Mesenchymal stem cell (in vitro differentiated cells and primary cell): ENCODE measurements at regions not wholly inside any gene's neighbourhood (a gene's known extent, or its start where the extent isn't known, plus 50 kb on each side); places are given as distances from the start of the nearest gene placed in this dataset.

Experiments
- DNase-seq: peaks from one replicate; pipeline ENCODE4 v3.0.0-alpha.2; 2013
- H2AFZ ChIP-seq: one replicate; pipeline ENCODE4 v1.6.1; 2013; ENCODE audit warnings: low read depth, mild to moderate bottlenecking, control low read depth, inconsistent platforms, low read length, moderate library complexity
- H2AK5ac ChIP-seq: 2 replicates; pipeline ENCODE4 v1.6.1; 2013; ENCODE audit warnings: low read length, moderate library complexity, mild to moderate bottlenecking, inconsistent platforms; ENCODE audit not compliant: severe bottlenecking
- H2BK120ac ChIP-seq: one replicate; pipeline ENCODE4 v1.6.1; 2013; ENCODE audit warnings: low read depth, mild to moderate bottlenecking, inconsistent platforms, low read length, moderate library complexity
- H2BK12ac ChIP-seq, 2 experiments: one replicate each; pipeline ENCODE4 v1.6.1; 2013; ENCODE audit warnings: inconsistent platforms in 2 of 2, low read length in 2 of 2, mild to moderate bottlenecking in 2 of 2, moderate library complexity in 2 of 2, control low read depth in 1 of 2
- H2BK15ac ChIP-seq: one replicate; pipeline ENCODE4 v1.6.1; 2013; ENCODE audit warnings: mild to moderate bottlenecking, low read depth, inconsistent platforms; ENCODE audit not compliant: poor library complexity, severe bottlenecking
- H2BK5ac ChIP-seq: 2 replicates; pipeline ENCODE4 v1.6.1; 2013; ENCODE audit warnings: low read depth, mild to moderate bottlenecking, low read length, control low read depth, inconsistent platforms; ENCODE audit not compliant: poor library complexity, severe bottlenecking
- H3K14ac ChIP-seq, 2 experiments: one replicate each; pipeline ENCODE4 v1.6.1; 2013; ENCODE audit warnings: inconsistent platforms in 2 of 2, low read length in 2 of 2, control low read depth in 1 of 2, mild to moderate bottlenecking in 1 of 2, moderate library complexity in 1 of 2
- H3K18ac ChIP-seq, 2 experiments: one replicate each; pipeline ENCODE4 v1.6.1; 2013; ENCODE audit warnings: inconsistent platforms in 2 of 2, low read length in 2 of 2, control low read depth in 1 of 2, low read depth in 1 of 2, mild to moderate bottlenecking in 1 of 2
- H3K23ac ChIP-seq, 2 experiments: one replicate each; pipeline ENCODE4 v1.6.1; 2013; ENCODE audit warnings: inconsistent platforms in 2 of 2, low read length in 2 of 2, mild to moderate bottlenecking in 2 of 2, moderate library complexity in 2 of 2, control low read depth in 1 of 2
- H3K27ac ChIP-seq: 2 replicates; pipeline ENCODE4 v1.5.1; 2013; ENCODE audit warnings: mild to moderate bottlenecking, moderate library complexity, low read length, control low read depth, inconsistent platforms; ENCODE audit not compliant: poor library complexity, severe bottlenecking
- H3K27me3 ChIP-seq, 2 experiments: 2 replicates each; pipeline versions ENCODE4 v1.6.1 to v1.7.0; 2013; ENCODE audit warnings: low read length in 2 of 2, mild to moderate bottlenecking in 2 of 2, moderate library complexity in 2 of 2, control low read depth in 1 of 2, inconsistent platforms in 1 of 2; ENCODE audit not compliant: control insufficient read depth in 1 of 2, insufficient read depth in 1 of 2
- H3K36me3 ChIP-seq, 2 experiments: 2 replicates each; pipeline versions ENCODE4 v1.6.1 to v1.7.0; 2013; ENCODE audit warnings: low read length in 2 of 2, control low read depth in 1 of 2, inconsistent platforms in 1 of 2, low read depth in 1 of 2, mild to moderate bottlenecking in 1 of 2; ENCODE audit not compliant: insufficient read depth in 2 of 2, control insufficient read depth in 1 of 2
- H3K4ac ChIP-seq, 2 experiments: one replicate each; pipeline ENCODE4 v1.6.1; 2013; ENCODE audit warnings: inconsistent platforms in 2 of 2, low read length in 2 of 2, mild to moderate bottlenecking in 2 of 2, moderate library complexity in 2 of 2, control low read depth in 1 of 2, low read depth in 1 of 2
- H3K4me1 ChIP-seq: 2 replicates; pipeline ENCODE4 v1.6.1; 2013; ENCODE audit warnings: low read depth, low read length, control low read depth; ENCODE audit not compliant: control insufficient read depth, insufficient read depth
- H3K4me2 ChIP-seq: 2 replicates; pipeline ENCODE4 v1.6.1; 2013; ENCODE audit warnings: low read length, mild to moderate bottlenecking, inconsistent platforms; ENCODE audit not compliant: poor library complexity, severe bottlenecking
- H3K4me3 ChIP-seq, 2 experiments: 2 replicates each; pipeline versions ENCODE4 v1.5.1 to v1.7.0; 2013; ENCODE audit warnings: low read length in 2 of 2, mild to moderate bottlenecking in 2 of 2, control low read depth in 1 of 2, low read depth in 1 of 2; ENCODE audit not compliant: insufficient read depth in 1 of 2
- H3K79me1 ChIP-seq: replicated peaks from 2 replicates; pipeline ENCODE4 v1.6.1; 2013; ENCODE audit warnings: mild to moderate bottlenecking, control low read depth, low read length, inconsistent platforms; ENCODE audit not compliant: poor library complexity, severe bottlenecking
- H3K9ac ChIP-seq: 2 replicates; pipeline ENCODE4 v1.7.0; 2013; ENCODE audit warnings: mild to moderate bottlenecking, low read length, moderate library complexity
- H3K9me3 ChIP-seq: 2 replicates; pipeline ENCODE4 v1.7.0; 2013; ENCODE audit warnings: mild to moderate bottlenecking, low read length; ENCODE audit not compliant: control insufficient read depth
- H4K8ac ChIP-seq: one replicate; pipeline ENCODE4 v1.6.1; 2013; ENCODE audit warnings: inconsistent platforms, mild to moderate bottlenecking, low read length, moderate library complexity
- H4K91ac ChIP-seq: one replicate; pipeline ENCODE4 v1.6.1; 2013; ENCODE audit warnings: mild to moderate bottlenecking, low read length, inconsistent platforms
- WGBS: methylation state at CpG from one replicate; pipeline ENCODE4 v1.1.7; 2013; ENCODE audit warnings: mixed read lengths; 5-methylcytosine and 5-hydroxymethylcytosine counted together

DNA sequence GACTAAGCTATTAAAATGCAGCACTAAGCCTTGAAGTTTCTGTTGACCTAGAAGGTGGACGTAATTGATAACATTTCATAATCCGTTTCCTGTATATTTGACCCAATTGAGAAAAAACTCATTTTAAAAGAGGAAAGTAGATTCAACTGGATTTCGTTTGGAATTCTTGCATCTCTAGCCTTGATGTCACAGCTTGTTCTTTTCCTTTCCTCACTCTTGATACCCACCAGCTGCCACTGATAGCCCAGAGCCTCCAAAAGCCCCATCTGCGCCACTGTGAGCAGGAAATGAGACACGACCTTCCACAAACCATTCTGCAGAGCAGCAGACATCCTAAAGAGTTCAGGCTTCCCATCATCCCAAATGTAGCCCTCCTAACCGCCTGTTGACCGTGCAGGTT, 61.8 kb downstream of the FOXB1 start:
- 60% methylated on average over 7 of the region's 7 CpGs for WGBS
- no peak for DNase-seq

GRCh38 chr15:60070838-60071493, 66.9 kb downstream of the FOXB1 start:
- H3K4me1 ChIP-seq, result no peaks in the 10 kb centered on the region
- WGBS, result 47% methylated on average over 8 of the region's 8 CpGs
- no peaks in the 10 kb centered on the region for H3K79me1 ChIP-seq
- no peak overlapping the region for H2BK15ac ChIP-seq
- H2AK5ac ChIP-seq, result no peak overlapping the region
- H3K9ac ChIP-seq, result no peak overlapping the region
- no peak overlapping the region for H3K18ac ChIP-seq
- H3K4ac ChIP-seq, result no peak overlapping the region
- H3K27me3 ChIP-seq, result peaks cover 0 to 7% of the 10 kb centered on the region in 2 experiments
- H2AFZ ChIP-seq, result no peak overlapping the region
- no peak overlapping the region for H2BK5ac ChIP-seq
- H2BK120ac ChIP-seq, result no peak overlapping the region
- peak; percentile 40 for DNase-seq
- H3K4me2 ChIP-seq, result no peak overlapping the region
- no peak overlapping the region for H3K27ac ChIP-seq
- H3K9me3 ChIP-seq, result no peaks in the 10 kb centered on the region
- H3K36me3 ChIP-seq, result no peaks in the 10 kb centered on the region
- no peak overlapping the region for H4K91ac ChIP-seq
- no peak overlapping the region for H4K8ac ChIP-seq
- H2BK12ac ChIP-seq, result no peak overlapping the region
- H3K23ac ChIP-seq, result no peak overlapping the region
- H3K14ac ChIP-seq, result no peak overlapping the region
- H3K4me3 ChIP-seq, result no peak overlapping the region

More for the DNA sequence above, 61.8 kb downstream of the FOXB1 start:
- H3K27me3 ChIP-seq, result peaks cover 0 to 11% of the 10 kb centered on the region in 2 experiments
- H4K91ac ChIP-seq, result no peak overlapping the region
- H3K36me3 ChIP-seq, result no peaks in the 10 kb centered on the region
- H3K18ac ChIP-seq, result no peak overlapping the region
- no peak overlapping the region for H3K9ac ChIP-seq
- H2BK5ac ChIP-seq, result no peak overlapping the region
- no peak overlapping the region for H3K4ac ChIP-seq
- H3K23ac ChIP-seq, result no peak overlapping the region
- H3K4me1 ChIP-seq, result no peaks in the 10 kb centered on the region
- no peak overlapping the region for H4K8ac ChIP-seq
- no peak overlapping the region for H3K14ac ChIP-seq
- H3K4me3 ChIP-seq, result no peak overlapping the region
- H2BK12ac ChIP-seq, result no peak overlapping the region
- no peak overlapping the region for H3K27ac ChIP-seq
- H2BK15ac ChIP-seq, result no peak overlapping the region
- no peak overlapping the region for H2AFZ ChIP-seq
- H2AK5ac ChIP-seq, result no peak overlapping the region
- no peak overlapping the region for H2BK120ac ChIP-seq
- no peak overlapping the region for H3K4me2 ChIP-seq
- H3K9me3 ChIP-seq, result peaks cover 14% of the 10 kb centered on the region
- H3K79me1 ChIP-seq, result no peaks in the 10 kb centered on the region

GRCh38 chr15:60072826-60073465, 68.8 kb downstream of the FOXB1 start:
- no peak overlapping the region for H2BK5ac ChIP-seq
- WGBS, result 53% methylated on average over 5 of the region's 5 CpGs

GRCh38 chr15:60073466-60073840, 69.3 kb downstream of the FOXB1 start:
- Histone ChIP-seq H2BK12ac (no peak overlapping the region), H3K23ac (no peak overlapping the region), H3K27me3 (no peaks in the 10 kb centered on the region), H4K8ac (no peak overlapping the region), H3K14ac (no peak overlapping the region), H3K4me3 (no peak overlapping the region), H2AK5ac (no peak overlapping the region), H2BK5ac (no peak overlapping the region), H3K4ac (no peak overlapping the region), H2BK15ac (no peak overlapping the region), H3K79me1 (no peaks in the 10 kb centered on the region), H3K4me2 (no peak overlapping the region), H3K4me1 (no peaks in the 10 kb centered on the region), H3K9me3 (no peaks in the 10 kb centered on the region), H4K91ac (no peak overlapping the region), H3K9ac (no peak overlapping the region), H2BK120ac (no peak overlapping the region), H3K36me3 (no peaks in the 10 kb centered on the region), H3K18ac (no peak overlapping the region), H2AFZ (no peak overlapping the region), H3K27ac (no peak overlapping the region)
- 88% methylated on average over 3 of the region's 3 CpGs for WGBS
- no peak for DNase-seq

More at GRCh38 chr15:60072826-60073465, 68.8 kb downstream of the FOXB1 start:
- Histone ChIP-seq H3K4ac (no peak overlapping the region), H3K4me2 (no peak overlapping the region), H3K18ac (no peak overlapping the region), H3K79me1 (no peaks in the 10 kb centered on the region), H3K9ac (no peak overlapping the region), H2BK120ac (no peak overlapping the region), H2BK12ac (no peak overlapping the region), H3K4me3 (no peak overlapping the region), H3K27me3 (no peaks in the 10 kb centered on the region), H2AK5ac (no peak overlapping the region), H3K9me3 (no peaks in the 10 kb centered on the region), H3K36me3 (no peaks in the 10 kb centered on the region), H3K14ac (no peak overlapping the region), H3K27ac (no peak overlapping the region), H2AFZ (no peak overlapping the region), H3K23ac (no peak overlapping the region), H2BK15ac (no peak overlapping the region), H4K91ac (no peak overlapping the region), H3K4me1 (no peaks in the 10 kb centered on the region), H4K8ac (no peak overlapping the region)
- no peak for DNase-seq
